ENCODE measurements at regions not wholly inside any gene's neighbourhood (a gene's known extent, or its start where the extent isn't known, plus 50 kb on each side); places are given as distances from the start of the nearest gene placed in this dataset.
"Not testable (repeated sequence)": the region's sequence is repeated elsewhere in the genome, so short reads cannot be mapped to it uniquely, and the experiment has no call there.

GRCh38 chr4:19030048-19030447 lies 1008.5 kb upstream of the LCORL start:
- Mint-ChIP-seq H3K9me3 (no peaks in the 10 kb centered on the region), H3K27ac (no peak overlapping the region), H3K4me3 (no peak overlapping the region), H3K36me3 (ENCODE audit: low read depth) (no peaks in the 10 kb centered on the region), H3K4me1 (peaks cover 19% of the 10 kb centered on the region), H3K27me3 (ENCODE audit: low read depth, poor library complexity) (no peaks in the 10 kb centered on the region)
- no peak for DNase-seq
- TF ChIP-seq CTCF (IDR thresholded peaks at IDR 0.05): no peak

DNA sequence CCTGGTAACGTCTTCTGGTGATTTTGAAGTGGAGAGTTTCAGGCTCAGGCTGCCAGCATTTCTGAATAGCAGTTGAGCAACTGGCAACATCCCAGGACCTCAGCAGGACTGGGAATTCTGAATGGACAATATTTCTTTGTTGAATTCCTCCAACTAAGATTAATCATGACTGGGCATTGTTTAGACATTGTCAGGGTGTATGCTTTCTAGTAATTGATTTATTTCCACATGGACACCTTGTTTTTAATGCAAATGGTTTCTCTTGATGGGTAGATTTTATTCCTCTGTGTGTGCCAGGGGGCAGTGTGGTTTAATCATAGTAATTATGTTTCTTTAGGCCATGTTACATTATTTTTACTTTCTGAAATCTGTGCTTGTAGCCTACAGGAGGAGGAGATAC lies 1004.7 kb upstream of the LCORL start:
- Mint-ChIP-seq H3K4me3 (no peak overlapping the region), H3K4me1 (peaks cover 19% of the 10 kb centered on the region), H3K27me3 (ENCODE audit: low read depth, poor library complexity) (no peaks in the 10 kb centered on the region), H3K27ac (peak overlapping the region; percentile 57), H3K9me3 (no peaks in the 10 kb centered on the region), H3K36me3 (ENCODE audit: low read depth) (no peaks in the 10 kb centered on the region)
- no peak for TF ChIP-seq CTCF (IDR thresholded peaks at IDR 0.05)
- DNase-seq: no peak

- Mint-ChIP-seq H3K4me3 (no peak overlapping the region), H3K27me3 (ENCODE audit: low read depth, poor library complexity) (no peaks in the 10 kb centered on the region), H3K9me3 (no peaks in the 10 kb centered on the region), H3K4me1 (peaks cover 17% of the 10 kb centered on the region), H3K27ac (no peak overlapping the region), H3K36me3 (ENCODE audit: low read depth) (no peaks in the 10 kb centered on the region)
- TF ChIP-seq CTCF (IDR thresholded peaks at IDR 0.05): no peak
- no peak for DNase-seq
Observed at GRCh38 chr4:19025031-19025430, 1003.5 kb upstream of the LCORL start.

- no peak overlapping the region for H3K4me3 Mint-ChIP-seq
- no peaks in the 10 kb centered on the region for H3K9me3 Mint-ChIP-seq
- DNase-seq: no peak
- peak overlapping the region; percentile 78 for H3K27ac Mint-ChIP-seq
- H3K27me3 Mint-ChIP-seq (ENCODE audit: low read depth, poor library complexity): no peaks in the 10 kb centered on the region
- no peaks in the 10 kb centered on the region for H3K36me3 Mint-ChIP-seq (ENCODE audit: low read depth)
- no peak for TF ChIP-seq CTCF (IDR thresholded peaks at IDR 0.05)
- H3K4me1 Mint-ChIP-seq: peaks cover 13% of the 10 kb centered on the region
Observed at GRCh38 chr4:19024047-19024446, 1002.5 kb upstream of the LCORL start.

DNA sequence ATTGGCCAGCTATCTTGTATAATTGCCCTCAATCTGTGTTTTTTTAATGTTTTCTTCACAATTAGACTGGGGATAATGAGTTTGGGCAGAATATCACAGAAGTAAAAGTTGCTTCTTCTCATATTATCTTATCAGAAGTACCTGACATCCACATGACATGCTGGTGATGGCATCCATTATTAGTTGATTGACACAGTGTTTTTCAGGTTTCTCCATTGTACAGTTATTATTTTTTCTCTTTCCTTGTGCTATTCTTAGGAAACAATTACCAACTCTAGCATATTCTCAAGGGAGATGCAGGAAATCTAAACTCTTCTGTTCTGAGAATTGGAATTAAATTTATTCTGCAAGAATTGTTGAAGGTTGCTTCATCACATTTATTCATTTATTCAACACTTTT lies 1000.1 kb upstream of the LCORL start:
- H3K9me3 Mint-ChIP-seq: peaks cover 4% of the 10 kb centered on the region
- no peak for DNase-seq
- peaks cover 13% of the 10 kb centered on the region for H3K4me1 Mint-ChIP-seq
- H3K27me3 Mint-ChIP-seq (ENCODE audit: low read depth, poor library complexity): peaks cover 5% of the 10 kb centered on the region
- H3K4me3 Mint-ChIP-seq: no peak overlapping the region
- H3K27ac Mint-ChIP-seq: no peak overlapping the region
- no peak for TF ChIP-seq CTCF (IDR thresholded peaks at IDR 0.05)
- H3K36me3 Mint-ChIP-seq (ENCODE audit: low read depth): no peaks in the 10 kb centered on the region

GRCh38 chr4:19016550-19016949 lies 995.0 kb upstream of the LCORL start:
- H3K36me3 Mint-ChIP-seq (ENCODE audit: low read depth); H3K4me3 Mint-ChIP-seq; DNase-seq; H3K27me3 Mint-ChIP-seq (ENCODE audit: low read depth, poor library complexity); H3K9me3 Mint-ChIP-seq: not testable (repeated sequence)
- Mint-ChIP-seq H3K4me1 (peaks cover 15% of the 10 kb centered on the region), H3K27ac (peak overlapping the region; percentile 44)
